HG02759 (cell line): ENCODE measurements at regions not wholly inside any gene's neighbourhood (a gene's known extent, or its start where the extent isn't known, plus 50 kb on each side); places are given as distances from the start of the nearest gene placed in this dataset.
"Not testable (repeated sequence)": the region's sequence is repeated elsewhere in the genome, so short reads cannot be mapped to it uniquely, and the experiment has no call there.

Experiments used
- ATAC-seq: cut with Tn5 transposase; IDR thresholded peaks from one replicate; pipeline ENCODE4 v1.9.1; 2021; ENCODE audit warnings: mild to moderate bottlenecking, moderate library complexity; ENCODE audit not compliant: unreplicated experiment

DNA sequence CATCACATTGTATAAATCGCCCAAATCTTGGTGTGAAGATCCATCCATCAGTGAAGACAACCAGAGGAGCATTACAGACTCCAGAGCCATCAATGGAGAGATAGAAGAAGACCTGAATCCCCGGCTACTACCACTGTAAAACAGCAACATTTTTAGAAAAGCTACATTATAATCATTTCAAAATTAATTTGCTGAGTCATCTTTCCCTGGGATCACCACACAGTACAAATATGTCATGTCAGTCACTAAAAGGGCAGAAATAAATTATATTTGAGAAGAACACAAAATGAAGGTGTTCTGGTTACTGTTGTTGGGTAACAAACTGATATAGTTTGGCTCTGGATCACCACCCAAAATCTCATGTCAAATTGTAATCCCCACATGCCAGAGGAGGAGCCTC lies 218.5 kb upstream of the STT3B start:
- no peak for ATAC-seq

GRCh38 chr3:31319332-31319731 lies 213.4 kb upstream of the STT3B start:
- ATAC-seq: no peak

DNA sequence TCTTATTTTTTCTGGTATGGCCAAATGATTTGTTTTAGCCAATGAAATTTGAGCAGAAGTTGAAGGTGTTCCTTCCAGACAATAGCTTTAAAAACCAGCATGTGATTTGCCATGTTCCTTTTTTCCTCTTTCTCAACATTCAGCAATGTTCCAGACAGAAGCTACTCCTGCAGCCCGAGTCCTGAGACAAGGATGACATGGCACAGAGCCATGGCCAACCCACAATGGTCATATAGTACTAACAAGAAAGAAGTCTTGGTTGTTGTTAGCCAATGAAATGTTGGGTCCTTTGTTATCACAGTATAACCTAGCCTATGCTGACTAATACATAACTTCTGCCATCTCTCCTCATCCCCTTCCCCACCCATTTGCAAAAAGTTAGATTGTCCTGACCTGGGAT lies 211.1 kb upstream of the STT3B start:
- no peak for ATAC-seq

- ATAC-seq: no peak
These were observed 210.3 kb upstream of the STT3B start for GRCh38 chr3:31322460-31322859.

- ATAC-seq: not testable (repeated sequence)
These were observed 204.8 kb upstream of the STT3B start for GRCh38 chr3:31327826-31328357.

GRCh38 chr3:31331278-31331677 lies 201.4 kb upstream of the STT3B start:
- no peak for ATAC-seq

DNA sequence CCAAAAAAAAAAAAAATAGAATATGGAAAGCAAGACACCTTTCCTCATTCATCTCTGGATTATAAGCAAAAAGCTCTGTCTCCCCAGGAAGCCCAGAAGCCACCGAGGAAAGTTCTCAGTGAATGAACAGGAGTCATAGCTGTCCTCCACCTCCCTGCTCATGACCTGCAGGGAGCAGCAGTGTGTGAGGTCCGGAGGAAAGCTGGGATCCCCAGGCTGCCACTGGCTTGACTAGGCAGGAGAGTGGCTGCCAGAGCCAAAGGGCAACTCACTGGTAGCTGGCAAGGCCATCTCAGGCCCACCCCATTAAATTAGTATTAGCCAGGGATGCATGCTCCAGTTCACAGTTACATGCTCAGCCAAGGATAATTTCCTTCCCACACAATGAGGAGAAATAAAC lies 191.6 kb upstream of the STT3B start:
- ATAC-seq: no peak

- ATAC-seq: no peak
These were observed 189.7 kb upstream of the STT3B start for GRCh38 chr3:31343075-31343474.

GRCh38 chr3:31345581-31345980 lies 187.1 kb upstream of the STT3B start:
- ATAC-seq: no peak

DNA sequence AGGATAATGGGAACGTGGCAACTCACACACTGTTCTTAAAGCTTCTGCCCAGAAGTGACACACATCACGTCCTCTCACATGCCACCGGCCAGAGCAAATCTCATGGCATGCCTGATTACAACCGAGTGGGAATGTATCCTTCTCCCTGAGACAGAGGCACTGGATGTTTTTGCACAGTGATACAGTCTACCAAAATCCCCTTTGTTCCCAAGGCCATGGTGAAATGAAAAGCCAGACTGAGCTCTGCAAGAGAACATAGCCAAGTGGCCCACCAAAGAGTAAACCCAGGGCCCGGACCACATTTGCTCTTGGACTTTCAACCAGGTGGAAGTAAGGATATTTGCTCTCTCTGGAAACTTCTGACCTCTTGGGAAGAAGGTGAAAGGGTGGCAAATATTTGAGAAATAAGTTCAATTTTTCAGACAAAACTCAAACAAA lies 186.2 kb upstream of the STT3B start:
- ATAC-seq: no peak

DNA sequence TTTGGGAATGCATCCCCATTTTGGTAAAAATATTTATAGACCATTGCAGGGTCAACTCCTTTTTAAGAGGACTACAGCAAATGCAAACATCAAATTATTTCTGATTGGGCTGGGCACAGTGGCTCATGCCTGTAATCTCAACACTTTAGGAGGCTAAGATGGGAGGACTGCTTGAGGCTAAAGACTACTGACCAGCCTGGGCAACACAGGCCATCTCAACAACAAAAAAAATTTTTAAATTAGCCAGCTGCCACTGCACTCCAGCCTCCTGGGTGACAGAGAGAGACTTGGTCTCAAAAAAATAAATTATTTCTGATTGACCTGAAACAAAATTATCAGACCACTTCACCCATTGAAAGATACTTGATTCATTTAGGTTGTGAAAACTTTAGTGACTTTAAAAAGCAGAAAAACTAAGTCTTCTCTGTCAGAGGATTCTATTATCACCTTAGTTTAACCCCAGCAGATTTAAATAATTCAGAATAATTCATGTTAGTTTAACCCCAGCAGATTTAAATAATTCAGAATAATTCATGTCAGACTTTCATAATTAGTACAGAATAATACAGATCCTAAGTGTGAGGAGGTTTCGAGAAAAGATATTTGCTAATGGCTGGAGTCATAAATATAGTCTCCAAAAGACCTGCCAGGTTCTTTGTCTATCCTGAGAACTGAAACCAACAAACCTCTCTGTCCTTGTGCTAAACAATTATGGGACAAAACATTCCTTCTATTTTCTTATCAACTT lies 183.6 kb upstream of the STT3B start:
- no peak for ATAC-seq

DNA sequence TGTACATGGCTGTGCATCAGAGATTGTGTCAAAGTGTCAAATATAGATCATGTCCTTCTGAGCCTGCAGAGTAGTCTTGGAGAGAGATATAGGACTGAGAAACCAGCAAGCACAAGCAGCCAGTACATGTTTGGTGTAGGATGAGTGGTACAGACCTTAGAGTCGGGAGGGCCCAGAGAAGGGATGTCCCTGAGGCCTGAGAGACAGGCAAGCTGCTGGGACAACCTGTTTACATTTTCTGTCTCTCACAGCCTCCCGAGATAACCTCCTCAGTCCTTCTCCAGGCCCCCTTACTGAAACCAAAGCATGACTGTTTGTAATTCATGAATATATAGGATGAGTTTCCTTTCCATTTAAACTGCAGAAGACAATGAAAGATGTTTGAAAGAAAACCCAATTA lies 182.4 kb upstream of the STT3B start:
- ATAC-seq: no peak

- ATAC-seq: no peak
These were observed 180.4 kb upstream of the STT3B start for GRCh38 chr3:31352331-31352730.

- no peak for ATAC-seq
These were observed 179.6 kb upstream of the STT3B start for GRCh38 chr3:31353166-31353565.

DNA sequence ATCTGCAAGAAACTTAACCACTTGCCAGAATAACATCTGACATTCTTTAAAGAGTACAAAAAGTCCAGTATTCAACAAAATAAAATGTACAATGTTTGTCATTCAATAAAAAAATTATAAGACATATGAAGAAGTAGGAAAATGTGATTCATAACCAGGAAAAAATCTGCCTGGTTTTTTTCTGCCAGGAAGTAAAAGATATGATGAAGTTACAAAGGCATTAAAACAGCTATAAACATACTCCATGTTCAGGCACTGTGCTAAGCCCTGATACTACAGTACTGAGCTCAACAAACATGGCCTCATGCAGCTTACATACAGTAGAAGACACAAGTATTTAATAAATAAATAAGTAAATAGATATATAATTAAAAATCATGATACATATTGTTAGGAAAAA lies 178.4 kb upstream of the STT3B start:
- ATAC-seq: no peak

GRCh38 chr3:31355807-31356206 lies 176.9 kb upstream of the STT3B start:
- no peak for ATAC-seq

DNA sequence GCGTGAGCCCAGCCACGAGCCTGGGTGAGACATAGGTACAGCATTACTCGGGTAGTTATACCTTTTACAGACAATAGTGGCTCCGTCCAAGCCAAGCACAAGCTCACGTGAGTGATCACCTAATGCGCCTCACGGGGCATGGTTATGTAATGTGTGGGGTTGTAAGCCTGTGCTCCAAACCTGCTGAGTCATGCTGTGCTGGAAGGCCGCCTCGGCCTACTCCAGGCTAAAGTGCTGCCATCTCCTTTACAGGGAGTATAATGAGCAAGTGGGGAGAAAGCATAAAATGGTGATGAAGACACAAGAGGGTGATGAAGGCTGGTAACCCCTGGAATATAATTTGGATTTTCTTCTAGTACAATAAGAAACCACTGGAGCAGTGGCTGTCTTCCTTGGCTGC lies 175.8 kb upstream of the STT3B start:
- ATAC-seq: no peak

GRCh38 chr3:31357451-31357850 lies 175.3 kb upstream of the STT3B start:
- ATAC-seq: no peak

DNA sequence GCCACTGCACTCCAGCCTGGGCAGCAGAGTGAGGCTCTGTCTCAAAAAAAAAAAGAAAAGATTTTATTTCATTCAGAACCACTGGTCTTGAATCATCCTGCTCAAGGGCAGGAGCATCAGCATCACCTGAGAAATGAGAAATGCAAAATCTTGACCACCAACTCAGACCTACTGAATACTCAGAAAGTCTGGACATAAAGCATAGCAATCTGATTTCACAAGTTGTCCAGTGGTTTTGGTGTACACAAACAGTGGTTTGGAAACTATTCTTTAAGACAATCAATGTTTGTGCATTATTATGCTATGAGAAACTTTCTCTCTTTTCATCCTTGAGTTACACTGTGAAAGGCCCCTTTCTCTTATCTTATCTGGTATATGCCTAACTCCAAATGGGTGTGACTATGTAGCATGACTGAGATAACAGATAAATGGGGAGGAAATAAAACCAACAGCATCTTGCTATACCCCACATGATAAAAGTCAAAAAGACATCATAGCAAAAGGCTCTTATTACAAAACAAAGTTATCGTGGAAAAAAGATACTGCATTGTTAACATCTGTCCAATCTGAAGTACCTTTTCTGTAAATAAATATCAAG lies 174.2 kb upstream of the STT3B start:
- no peak for ATAC-seq

GRCh38 chr3:31361371-31362273 lies 171.1 kb upstream of the STT3B start:
- ATAC-seq: no peak

GRCh38 chr3:31364188-31364587 lies 168.5 kb upstream of the STT3B start:
- ATAC-seq: no peak
